ENCODE measurements at regions not wholly inside any gene's neighbourhood (a gene's known extent, or its start where the extent isn't known, plus 50 kb on each side); places are given as distances from the start of the nearest gene placed in this dataset.

DNA sequence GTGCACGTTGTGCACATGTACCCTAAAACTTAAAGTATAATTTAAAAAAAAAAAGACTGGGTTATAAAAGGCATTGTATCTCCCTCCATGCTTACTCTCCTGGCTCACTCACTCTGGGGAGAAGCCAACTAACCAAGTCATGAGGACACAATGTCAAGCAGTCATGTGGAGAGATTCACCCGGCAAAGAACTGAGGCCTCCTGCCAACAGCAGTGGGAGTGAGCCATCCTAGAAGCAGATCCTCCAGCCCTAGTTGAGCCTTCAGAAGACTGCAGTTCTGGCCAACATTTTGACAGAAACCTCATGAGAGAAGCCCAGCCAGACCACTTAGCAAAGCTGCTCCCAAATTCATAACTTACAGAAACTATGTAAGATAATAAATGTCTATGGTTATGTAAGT lies 521.7 kb upstream of the FZD8 start:
- intact Hi-C loops (cut with micrococcal nuclease; ENCODE audit: unreplicated experiment): no loop called here
- TF ChIP-seq CTCF (conservative IDR thresholded peaks at IDR 0.05; ENCODE audit: low read depth, low read length) (no peak), EZH2 (IDR thresholded peaks at IDR 0.05; ENCODE audit: borderline replicate concordance, low read depth, low read length, poor library complexity, severe bottlenecking) (no peak)
- Histone ChIP-seq H3K36me3 (ENCODE audit: insufficient read depth, low read length, poor library complexity, severe bottlenecking) (no peaks in the 10 kb centered on the region), H3K27me3 (replicated peaks; ENCODE audit: insufficient read depth, low read depth, low read length, poor library complexity) (no peaks in the 10 kb centered on the region), H3K27ac (ENCODE audit: low read depth, low read length, poor library complexity, severe bottlenecking) (no peak overlapping the region), H3K4me3 (ENCODE audit: low read depth, low read length, poor library complexity, severe bottlenecking) (no peak overlapping the region), H3K4me1 (ENCODE audit: insufficient read depth, low read length, poor library complexity, severe bottlenecking) (no peaks in the 10 kb centered on the region), H3K9me3 (ENCODE audit: low read depth, low read length, poor library complexity, severe bottlenecking) (no peaks in the 10 kb centered on the region)
- CTCF ChIA-PET: no interaction called here
- no TSS peak for BruUV-seq (replicated peaks)
- DNase-seq (ENCODE audit: low spot score): no peak
- POLR2A ChIA-PET (ENCODE audit: low non-redundant PET): no interaction called here

DNA sequence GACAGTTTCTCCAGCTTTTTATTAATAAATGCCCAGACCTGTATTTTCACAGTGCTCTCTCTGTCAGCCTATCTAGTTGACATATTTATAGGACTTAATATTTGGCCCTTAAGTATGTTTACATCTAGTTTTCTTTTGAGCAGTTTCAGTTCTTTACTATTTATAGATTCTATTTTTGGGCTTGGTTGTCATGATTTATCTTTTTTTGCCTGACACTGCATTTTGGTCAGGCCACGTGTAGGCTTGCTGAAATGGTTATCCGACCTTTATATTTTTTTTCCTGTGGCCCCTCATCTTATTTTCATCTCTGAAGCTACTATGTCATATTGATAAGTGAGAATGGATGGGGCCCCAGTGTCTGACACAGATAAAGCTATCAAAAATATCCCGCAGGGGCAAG lies 515.4 kb upstream of the FZD8 start:
- ChIA-PET CTCF (no interaction called here), POLR2A (ENCODE audit: low non-redundant PET) (no interaction called here)
- Histone ChIP-seq H3K4me3 (ENCODE audit: low read depth, low read length, poor library complexity, severe bottlenecking) (no peak overlapping the region), H3K4me1 (ENCODE audit: insufficient read depth, low read length, poor library complexity, severe bottlenecking) (no peaks in the 10 kb centered on the region), H3K27me3 (replicated peaks; ENCODE audit: insufficient read depth, low read depth, low read length, poor library complexity) (no peaks in the 10 kb centered on the region), H3K36me3 (ENCODE audit: insufficient read depth, low read length, poor library complexity, severe bottlenecking) (no peaks in the 10 kb centered on the region), H3K27ac (ENCODE audit: low read depth, low read length, poor library complexity, severe bottlenecking) (no peak overlapping the region), H3K9me3 (ENCODE audit: low read depth, low read length, poor library complexity, severe bottlenecking) (no peaks in the 10 kb centered on the region)
- TF ChIP-seq EZH2 (IDR thresholded peaks at IDR 0.05; ENCODE audit: borderline replicate concordance, low read depth, low read length, poor library complexity, severe bottlenecking) (no peak), CTCF (conservative IDR thresholded peaks at IDR 0.05; ENCODE audit: low read depth, low read length) (no peak)
- BruUV-seq (replicated peaks): no TSS peak
- no peak for DNase-seq (ENCODE audit: low spot score)
- intact Hi-C loops (cut with micrococcal nuclease; ENCODE audit: unreplicated experiment): loop anchor here (10.0 kb wide), 1 partner anchor 57 kb away; no protein-coding TSS in a partner anchor

- H3K27me3 ChIP-seq (replicated peaks; ENCODE audit: insufficient read depth, low read depth, low read length, poor library complexity): no peaks in the 10 kb centered on the region
- H3K36me3 ChIP-seq (ENCODE audit: insufficient read depth, low read length, poor library complexity, severe bottlenecking): no peaks in the 10 kb centered on the region
- H3K27ac ChIP-seq (ENCODE audit: low read depth, low read length, poor library complexity, severe bottlenecking): no peak overlapping the region
- intact Hi-C loops (cut with micrococcal nuclease; ENCODE audit: unreplicated experiment): loop anchor here (10.0 kb wide), 1 partner anchor 717 kb away; no protein-coding TSS in a partner anchor
- DNase-seq (ENCODE audit: low spot score): no peak
- no TSS peak for BruUV-seq (replicated peaks)
- TF ChIP-seq CTCF (conservative IDR thresholded peaks at IDR 0.05; ENCODE audit: low read depth, low read length): no peak
- TF ChIP-seq EZH2 (IDR thresholded peaks at IDR 0.05; ENCODE audit: borderline replicate concordance, low read depth, low read length, poor library complexity, severe bottlenecking): no peak
- CTCF ChIA-PET: no interaction called here
- POLR2A ChIA-PET (ENCODE audit: low non-redundant PET): no interaction called here
- no peak overlapping the region for H3K4me3 ChIP-seq (ENCODE audit: low read depth, low read length, poor library complexity, severe bottlenecking)
- H3K4me1 ChIP-seq (ENCODE audit: insufficient read depth, low read length, poor library complexity, severe bottlenecking): no peaks in the 10 kb centered on the region
- no peaks in the 10 kb centered on the region for H3K9me3 ChIP-seq (ENCODE audit: low read depth, low read length, poor library complexity, severe bottlenecking)
Observed at GRCh38 chr10:36148207-36148606, 506.1 kb upstream of the FZD8 start.

Measured in A673 (cell line).